Colonic mucosa (tissue), 4 donors: ENCODE measurements at regions not wholly inside any gene's neighbourhood (a gene's known extent, or its start where the extent isn't known, plus 50 kb on each side); places are given as distances from the start of the nearest gene placed in this dataset.

Source experiments
- DNase-seq: peaks from one replicate; pipeline ENCODE4 v3.0.0-alpha.2; 2020
- H3K27ac ChIP-seq: fragments of 200-600 bp; one replicate; pipeline ENCODE4 v1.8.0; 2021
- H3K27me3 ChIP-seq: fragments of 200-600 bp; one replicate; pipeline ENCODE4 v1.8.0; 2021
- H3K36me3 ChIP-seq: fragments of 200-600 bp; one replicate; pipeline ENCODE4 v1.8.0; 2021
- H3K4me1 ChIP-seq: fragments of 200-600 bp; one replicate; pipeline ENCODE4 v1.8.0; 2021; ENCODE audit warnings: mild to moderate bottlenecking
- H3K4me3 ChIP-seq: fragments of 200-600 bp; one replicate; pipeline ENCODE4 v1.8.0; 2021
- H3K9ac ChIP-seq, 2 donors: one replicate each; pipeline ENCODE4 v1.7.0; 2013; ENCODE audit warnings: control low read depth in 2 of 2, low read depth in 2 of 2, low read length in 2 of 2
- H3K9me3 ChIP-seq: fragments of 200-600 bp; one replicate; pipeline ENCODE4 v1.8.0; 2021
- CTCF ChIP-seq: fragments of 200-600 bp; IDR thresholded peaks from one replicate; pipeline ENCODE4 v1.8.0; 2022; ENCODE audit warnings: antibody characterized with exemption, mild to moderate bottlenecking
- intact Hi-C: fragments of 100-400 bp; cut with DNase I; formaldehyde crosslinking; loops from one replicate; pipeline ENCODE4 v1.14.1; 2022
- donor health status: healthy.
- donor health status: DM: no; HTN: no; CAD: no.
- donor health status: DM: no; HTN: no; CAD: no.

GRCh38 chr21:41598561-41599431 lies 90.8 kb upstream of the TMPRSS2 start:
- intact Hi-C loops, result no loop called here
- H3K9me3 ChIP-seq, result no peaks in the 10 kb centered on the region
- H3K27me3 ChIP-seq, result no peaks in the 10 kb centered on the region
- H3K9ac ChIP-seq, result no peak overlapping the region
- H3K36me3 ChIP-seq, result no peaks in the 10 kb centered on the region
- TF ChIP-seq CTCF, result no peak
- no peak overlapping the region for H3K4me3 ChIP-seq
- no peak overlapping the region for H3K27ac ChIP-seq
- DNase-seq, result no peak
- H3K4me1 ChIP-seq, result no peaks in the 10 kb centered on the region

GRCh38 chr21:41597811-41598231 lies 89.9 kb upstream of the TMPRSS2 start:
- no peaks in the 10 kb centered on the region for H3K36me3 ChIP-seq
- TF ChIP-seq CTCF, result no peak
- H3K4me1 ChIP-seq, result no peaks in the 10 kb centered on the region
- no peaks in the 10 kb centered on the region for H3K27me3 ChIP-seq
- DNase-seq, result no peak
- no peak overlapping the region for H3K9ac ChIP-seq
- intact Hi-C loops, result no loop called here
- no peak overlapping the region for H3K4me3 ChIP-seq
- H3K27ac ChIP-seq, result no peak overlapping the region
- H3K9me3 ChIP-seq, result no peaks in the 10 kb centered on the region

- no peak for DNase-seq
- Histone ChIP-seq H3K27ac (no peak overlapping the region), H3K9me3 (no peaks in the 10 kb centered on the region), H3K9ac (no peak overlapping the region), H3K4me3 (no peak overlapping the region), H3K27me3 (no peaks in the 10 kb centered on the region), H3K4me1 (no peaks in the 10 kb centered on the region), H3K36me3 (no peaks in the 10 kb centered on the region)
- intact Hi-C loops, result no loop called here
- TF ChIP-seq CTCF, result no peak
These were observed 89.3 kb upstream of the TMPRSS2 start for GRCh38 chr21:41597227-41597626.

- H3K27ac ChIP-seq, result no peak overlapping the region
- DNase-seq, result no peak
These were observed 88.4 kb upstream of the TMPRSS2 start for GRCh38 chr21:41596241-41596925.

GRCh38 chr21:41594268-41594667 lies 86.3 kb upstream of the TMPRSS2 start:
- no peak for TF ChIP-seq CTCF
- H3K27me3 ChIP-seq, result no peaks in the 10 kb centered on the region
- H3K9me3 ChIP-seq, result no peaks in the 10 kb centered on the region
- H3K36me3 ChIP-seq, result no peaks in the 10 kb centered on the region
- intact Hi-C loops, result no loop called here
- H3K27ac ChIP-seq, result no peak overlapping the region
- no peaks in the 10 kb centered on the region for H3K4me1 ChIP-seq
- H3K9ac ChIP-seq, result no peak overlapping the region
- no peak overlapping the region for H3K4me3 ChIP-seq
- no peak for DNase-seq

More at GRCh38 chr21:41596241-41596925, 88.4 kb upstream of the TMPRSS2 start:
- Histone ChIP-seq H3K9ac (no peak overlapping the region), H3K4me3 (no peak overlapping the region), H3K9me3 (no peaks in the 10 kb centered on the region), H3K4me1 (no peaks in the 10 kb centered on the region), H3K36me3 (no peaks in the 10 kb centered on the region), H3K27me3 (no peaks in the 10 kb centered on the region)
- intact Hi-C loops, result no loop called here
- TF ChIP-seq CTCF, result no peak
